Tibial nerve (tissue), 4 donors: ENCODE measurements at regions not wholly inside any gene's neighbourhood (a gene's known extent, or its start where the extent isn't known, plus 50 kb on each side); places are given as distances from the start of the nearest gene placed in this dataset.
A peak's percentile ranks its signal among the peaks of the same experiment; 100 is the strongest.

Experiments
- DNase-seq, 2 donors: peaks; one replicate each; pipeline ENCODE4 v3.0.0-alpha.2; 2019; ENCODE audit warnings: low spot score in 2 of 2
- H3K27ac ChIP-seq, 4 donors: fragments of 200-600 bp; sonication (generic) in 3 of 4; one replicate each; pipeline ENCODE4 v1.5.1; 2017 to 2019; ENCODE audit warnings: mild to moderate bottlenecking in 1 of 4
- H3K27me3 ChIP-seq, 2 donors: fragments of 200-600 bp; sonication (generic) in 1 of 2; one replicate each; pipeline versions ENCODE4 v1.5.1 to v1.6.0; 2017 to 2019
- H3K36me3 ChIP-seq, 3 donors: fragments of 200-600 bp; sonication (generic); one replicate each; pipeline ENCODE4 v1.5.1; 2018 to 2019
- H3K4me1 ChIP-seq, 4 donors: fragments of 200-600 bp; sonication (generic) in 3 of 4; one replicate each; pipeline ENCODE4 v1.5.1; 2017 to 2019
- H3K4me3 ChIP-seq, 4 donors: fragments of 200-600 bp; sonication (generic) in 3 of 4; one replicate each; pipeline ENCODE4 v1.5.1; 2017 to 2019; ENCODE audit warnings: mild to moderate bottlenecking in 1 of 4, moderate library complexity in 1 of 4
- H3K9me3 ChIP-seq, 4 donors: fragments of 200-600 bp; sonication (generic) in 3 of 4; one replicate each; pipeline ENCODE4 v1.5.1; 2017 to 2019
- EP300 ChIP-seq, 2 donors: sonication (generic); formaldehyde crosslinking; IDR thresholded peaks; one replicate each; pipeline ENCODE4 v1.6.1; 2017; ENCODE audit warnings: antibody characterized with exemption in 2 of 2, mild to moderate bottlenecking in 1 of 2
- POLR2A ChIP-seq, 2 donors: fragments of 450-650 bp; IDR thresholded peaks; one replicate each; pipeline ENCODE4 v1.6.1; 2017; ENCODE audit warnings: antibody characterized with exemption in 2 of 2, mild to moderate bottlenecking in 2 of 2, moderate library complexity in 2 of 2
- WGBS, 2 donors: methylation state at CpG; one replicate each; pipeline ENCODE4 v1.1.5; 2018; 5-methylcytosine and 5-hydroxymethylcytosine counted together
- TF ChIP-seq, protein P1 (sequence below), 5 experiments: fragments of 200-600 bp in 3 of 5; fragments of 450-650 bp in 2 of 5; sonication (generic) in 3 of 5; IDR thresholded peaks; one replicate each; pipeline ENCODE4 v1.5.1; 2016 to 2019; ENCODE audit warnings: antibody characterized with exemption in 5 of 5, mild to moderate bottlenecking in 3 of 5, moderate library complexity in 2 of 5

DNA sequence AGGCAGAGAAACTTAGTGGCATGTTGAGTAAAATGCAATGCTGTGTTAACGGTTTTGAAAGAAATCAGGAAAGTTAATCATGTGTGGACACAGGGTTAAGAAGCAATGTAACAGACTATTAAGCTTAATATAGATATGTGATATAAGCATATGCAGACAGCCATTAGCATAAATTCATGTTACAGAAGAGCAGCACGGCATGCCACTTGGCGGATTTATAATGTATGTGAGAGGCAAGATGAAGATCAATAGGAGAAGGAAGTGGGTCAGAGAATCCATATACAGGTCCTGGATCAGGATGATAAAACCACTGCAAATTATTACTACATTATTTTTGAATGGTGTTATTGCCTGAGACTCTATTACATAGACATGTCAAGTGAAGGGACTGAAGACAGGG lies 694.3 kb downstream of the MCTP2 start:
- no peaks in the 10 kb centered on the region for H3K9me3 ChIP-seq
- DNase-seq: no peak
- H3K27me3 ChIP-seq: no peaks in the 10 kb centered on the region
- TF ChIP-seq, protein P1, sequence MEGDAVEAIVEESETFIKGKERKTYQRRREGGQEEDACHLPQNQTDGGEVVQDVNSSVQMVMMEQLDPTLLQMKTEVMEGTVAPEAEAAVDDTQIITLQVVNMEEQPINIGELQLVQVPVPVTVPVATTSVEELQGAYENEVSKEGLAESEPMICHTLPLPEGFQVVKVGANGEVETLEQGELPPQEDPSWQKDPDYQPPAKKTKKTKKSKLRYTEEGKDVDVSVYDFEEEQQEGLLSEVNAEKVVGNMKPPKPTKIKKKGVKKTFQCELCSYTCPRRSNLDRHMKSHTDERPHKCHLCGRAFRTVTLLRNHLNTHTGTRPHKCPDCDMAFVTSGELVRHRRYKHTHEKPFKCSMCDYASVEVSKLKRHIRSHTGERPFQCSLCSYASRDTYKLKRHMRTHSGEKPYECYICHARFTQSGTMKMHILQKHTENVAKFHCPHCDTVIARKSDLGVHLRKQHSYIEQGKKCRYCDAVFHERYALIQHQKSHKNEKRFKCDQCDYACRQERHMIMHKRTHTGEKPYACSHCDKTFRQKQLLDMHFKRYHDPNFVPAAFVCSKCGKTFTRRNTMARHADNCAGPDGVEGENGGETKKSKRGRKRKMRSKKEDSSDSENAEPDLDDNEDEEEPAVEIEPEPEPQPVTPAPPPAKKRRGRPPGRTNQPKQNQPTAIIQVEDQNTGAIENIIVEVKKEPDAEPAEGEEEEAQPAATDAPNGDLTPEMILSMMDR (IDR thresholded peaks at IDR 0.05): no peak
- TF ChIP-seq POLR2A (IDR thresholded peaks at IDR 0.05) (no peak), EP300 (IDR thresholded peaks at IDR 0.05) (no peak)
- H3K4me1 ChIP-seq: peaks cover 0 to 29% (median 0%) of the 10 kb centered on the region in 4 donors
- no peak overlapping the region for H3K4me3 ChIP-seq
- H3K36me3 ChIP-seq: no peaks in the 10 kb centered on the region
- no peak overlapping the region for H3K27ac ChIP-seq
- 75 to 79% methylated on average over 3 of the region's 3 CpGs for WGBS, 2 donors

- Histone ChIP-seq H3K27me3 (no peaks in the 10 kb centered on the region), H3K4me1 (peaks cover 0 to 29% (median 0%) of the 10 kb centered on the region in 4 donors), H3K4me3 (no peak overlapping the region), H3K36me3 (no peaks in the 10 kb centered on the region), H3K27ac (peak overlapping the region in 2 of 4 donors; percentile 23 to 45), H3K9me3 (no peaks in the 10 kb centered on the region)
- no peak for DNase-seq
- 78 to 83% methylated on average over 3 of the region's 3 CpGs for WGBS, 2 donors
- TF ChIP-seq POLR2A (IDR thresholded peaks at IDR 0.05) (no peak), EP300 (IDR thresholded peaks at IDR 0.05) (no peak)
- TF ChIP-seq, protein P1 (IDR thresholded peaks at IDR 0.05): no peak
These were observed 695.6 kb downstream of the MCTP2 start for GRCh38 chr15:94927003-94927402.

DNA sequence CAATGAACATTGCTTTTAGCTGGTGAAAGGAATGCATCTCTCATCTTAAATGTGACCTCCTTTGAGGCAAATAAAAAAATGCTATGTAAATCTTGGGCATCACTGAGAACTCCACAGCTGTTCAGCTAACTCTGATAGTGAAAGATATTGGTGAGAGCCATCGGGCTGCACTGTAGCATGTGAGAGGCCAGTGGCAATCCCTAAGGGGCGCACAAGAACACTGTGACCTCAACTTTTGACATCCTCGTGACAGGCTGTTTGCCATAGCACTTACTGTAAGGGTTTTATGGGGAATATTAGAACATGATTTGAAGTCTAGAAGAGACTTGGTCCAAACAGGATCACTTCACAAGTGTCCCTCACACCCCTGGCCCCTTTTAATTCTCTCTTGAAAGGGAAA lies 697.9 kb downstream of the MCTP2 start:
- TF ChIP-seq POLR2A (IDR thresholded peaks at IDR 0.05) (no peak), EP300 (IDR thresholded peaks at IDR 0.05) (peak in 1 of 2 donors; percentile 26)

GRCh38 chr15:94930441-94930840 lies 699.1 kb downstream of the MCTP2 start:
- TF ChIP-seq POLR2A (IDR thresholded peaks at IDR 0.05): no peak
- TF ChIP-seq, protein P1 (IDR thresholded peaks at IDR 0.05): no peak
- no peak for TF ChIP-seq EP300 (IDR thresholded peaks at IDR 0.05)
- WGBS, 2 donors: 35 to 45% methylated on average over 4 of the region's 4 CpGs
- Histone ChIP-seq H3K27ac (peak overlapping the region in 1 of 4 donors; percentile 30), H3K4me3 (no peak overlapping the region), H3K36me3 (no peaks in the 10 kb centered on the region), H3K9me3 (peaks cover 0 to 10% (median 0%) of the 10 kb centered on the region in 4 donors), H3K4me1 (peaks cover 0 to 12% (median 0%) of the 10 kb centered on the region in 4 donors), H3K27me3 (no peaks in the 10 kb centered on the region)
- DNase-seq: no peak

More for the DNA sequence above, 697.9 kb downstream of the MCTP2 start:
- H3K27ac ChIP-seq: peak overlapping the region in 2 of 4 donors; percentile 30 to 32
- no peak overlapping the region for H3K4me3 ChIP-seq
- H3K36me3 ChIP-seq: no peaks in the 10 kb centered on the region
- peaks cover 0 to 3% (median 0%) of the 10 kb centered on the region in 4 donors for H3K9me3 ChIP-seq
- DNase-seq: no peak
- H3K4me1 ChIP-seq: peaks cover 0 to 18% (median 0%) of the 10 kb centered on the region in 4 donors
- H3K27me3 ChIP-seq: no peaks in the 10 kb centered on the region
- 81 to 84% methylated on average over 3 of the region's 3 CpGs for WGBS, 2 donors

DNA sequence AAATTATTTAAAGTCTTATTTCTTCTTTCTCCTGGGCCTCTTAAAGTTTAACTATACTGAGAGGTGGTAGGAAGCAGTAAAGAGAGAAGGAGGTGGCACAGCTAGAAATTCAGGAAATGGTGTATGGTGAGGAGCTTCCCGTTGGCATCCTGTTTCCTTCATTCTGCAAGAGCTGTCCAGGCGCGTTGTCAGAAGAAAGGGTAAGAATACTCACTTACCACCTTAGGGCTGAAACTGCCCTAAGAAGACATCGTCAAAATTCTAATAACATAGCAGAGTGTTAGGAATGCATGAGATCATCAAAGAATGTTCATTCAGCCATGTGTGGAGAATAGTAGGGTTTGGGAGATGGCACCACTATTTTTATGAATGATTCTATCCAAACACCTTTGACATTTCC lies 699.6 kb downstream of the MCTP2 start:
- no peak for TF ChIP-seq POLR2A (IDR thresholded peaks at IDR 0.05)
- TF ChIP-seq EP300 (IDR thresholded peaks at IDR 0.05): no peak
- TF ChIP-seq, protein P1 (IDR thresholded peaks at IDR 0.05): no peak
- 67 to 78% methylated on average over 4 of the region's 4 CpGs for WGBS, 2 donors
- no peak for DNase-seq

More for the DNA sequence above, 699.6 kb downstream of the MCTP2 start:
- Histone ChIP-seq H3K36me3 (no peaks in the 10 kb centered on the region), H3K27me3 (no peaks in the 10 kb centered on the region), H3K4me1 (peaks cover 0 to 7% (median 0%) of the 10 kb centered on the region in 4 donors), H3K9me3 (peaks cover 0 to 10% (median 0%) of the 10 kb centered on the region in 4 donors), H3K27ac (peak overlapping the region in 1 of 4 donors; percentile 30), H3K4me3 (no peak overlapping the region)
